HepG2 (cell line): ENCODE measurements at regions not wholly inside any gene's neighbourhood (a gene's known extent, or its start where the extent isn't known, plus 50 kb on each side); places are given as distances from the start of the nearest gene placed in this dataset.

ENCODE experiments used
- ASH2L ChIP-seq: fragments of 300-600, 200-600 bp; sonication (generic); IDR thresholded peaks from 2 replicates; pipeline ENCODE4 v1.7.0; 2017; ENCODE audit warnings: low read depth, mild to moderate bottlenecking, moderate library complexity, mixed read lengths, low read length; ENCODE audit not compliant: insufficient read length
- CHD4 ChIP-seq: fragments of 200-600 bp; sonication (generic); IDR thresholded peaks from 2 replicates; pipeline ENCODE4 v1.7.0; 2017; ENCODE audit warnings: mild to moderate bottlenecking, low read length, borderline replicate concordance
- EP300 ChIP-seq, 3 experiments: sonication (generic) in 1 of 3; formaldehyde crosslinking in 1 of 3; IDR thresholded peaks; 2 replicates each; pipeline versions ENCODE4 v1.5.1 to v1.6.1; 2011 to 2020; ENCODE audit warnings: low read depth in 2 of 3, low read length in 2 of 3, borderline replicate concordance in 1 of 3, improper control_type of control experiment in 1 of 3, mild to moderate bottlenecking in 1 of 3, missing genetic modification reagents in 1 of 3, moderate library complexity in 1 of 3
- JUNB ChIP-seq: sonication (generic); formaldehyde crosslinking; IDR thresholded peaks from 2 replicates; pipeline ENCODE4 v1.8.0; 2022; ENCODE audit warnings: missing genetic modification reagents, mild to moderate bottlenecking, borderline replicate concordance
- RBM39 ChIP-seq: fragments of 200-400 bp; formaldehyde crosslinking; IDR thresholded peaks from one replicate; pipeline ENCODE4 v1.6.1; 2018; ENCODE audit warnings: antibody characterized with exemption, mild to moderate bottlenecking, low read depth, low read length; ENCODE audit not compliant: poor library complexity, severe bottlenecking
- SMAD1 ChIP-seq: sonication (generic); formaldehyde crosslinking; IDR thresholded peaks from 2 replicates; pipeline ENCODE4 v1.4.0; 2020; ENCODE audit warnings: missing genetic modification reagents, low read depth, mild to moderate bottlenecking, borderline replicate concordance
- YY1 ChIP-seq: IDR thresholded peaks from 2 replicates; pipeline ENCODE4 v1.6.1; 2011; ENCODE audit warnings: low read length, low read depth, moderate library complexity, mild to moderate bottlenecking; ENCODE audit not compliant: insufficient read depth, insufficient replicate concordance
- ZBTB21 ChIP-seq: sonication (generic); formaldehyde crosslinking; IDR thresholded peaks from 2 replicates; pipeline ENCODE4 v1.4.0; 2020; ENCODE audit warnings: missing genetic modification reagents
- TF ChIP-seq, protein P1 (sequence below): sonication (generic); formaldehyde crosslinking; IDR thresholded peaks from 2 replicates; pipeline ENCODE4 v1.4.0; 2020; ENCODE audit warnings: mild to moderate bottlenecking, missing genetic modification reagents, borderline replicate concordance
- TF ChIP-seq, protein P2 (sequence below): sonication (generic); formaldehyde crosslinking; IDR thresholded peaks from 2 replicates; pipeline ENCODE4 v1.5.0; 2020; ENCODE audit warnings: mild to moderate bottlenecking, missing genetic modification reagents, moderate library complexity
- TF ChIP-seq, protein P3 (sequence below): sonication (generic); formaldehyde crosslinking; IDR thresholded peaks from 2 replicates; pipeline ENCODE4 v1.5.0; 2020; ENCODE audit warnings: missing genetic modification reagents

DNA sequence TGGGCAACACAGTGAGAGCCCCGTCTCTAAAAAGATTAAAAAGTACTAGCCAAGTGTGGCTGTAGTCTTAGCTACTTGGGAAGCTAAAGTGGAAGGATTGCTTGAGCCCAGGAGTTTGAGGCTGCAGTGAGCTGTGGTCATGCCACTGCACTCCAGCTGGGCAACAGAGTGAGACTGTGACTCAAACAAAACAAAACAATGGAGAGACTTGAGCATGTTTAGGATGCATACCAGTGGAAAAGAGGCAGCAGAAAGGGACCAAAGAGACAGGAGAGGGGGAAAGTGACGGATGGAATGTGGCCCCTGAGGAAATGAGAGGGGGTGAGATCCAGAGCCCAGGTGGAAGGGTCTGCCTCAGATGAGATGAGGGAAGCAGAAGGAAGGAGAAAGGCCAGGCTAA, 358.9 kb downstream of the RPS6KC1 start:
- TF ChIP-seq YY1 (no peak), SMAD1 (CRISPR knock-in tag) (no peak), CHD4 (no peak), RBM39 (no peak), JUNB (CRISPR knock-in tag) (no peak), ASH2L (no peak), ZBTB21 (CRISPR knock-in tag) (no peak), EP300 (IDR thresholded peaks at IDR 0.05; ENCODE audit: low read depth in 2 of 2, low read length in 2 of 2) (no peak), EP300 (CRISPR knock-in tag; IDR thresholded peaks at IDR 0.05; ENCODE audit: borderline replicate concordance) (no peak)
- TF ChIP-seq, protein P1, sequence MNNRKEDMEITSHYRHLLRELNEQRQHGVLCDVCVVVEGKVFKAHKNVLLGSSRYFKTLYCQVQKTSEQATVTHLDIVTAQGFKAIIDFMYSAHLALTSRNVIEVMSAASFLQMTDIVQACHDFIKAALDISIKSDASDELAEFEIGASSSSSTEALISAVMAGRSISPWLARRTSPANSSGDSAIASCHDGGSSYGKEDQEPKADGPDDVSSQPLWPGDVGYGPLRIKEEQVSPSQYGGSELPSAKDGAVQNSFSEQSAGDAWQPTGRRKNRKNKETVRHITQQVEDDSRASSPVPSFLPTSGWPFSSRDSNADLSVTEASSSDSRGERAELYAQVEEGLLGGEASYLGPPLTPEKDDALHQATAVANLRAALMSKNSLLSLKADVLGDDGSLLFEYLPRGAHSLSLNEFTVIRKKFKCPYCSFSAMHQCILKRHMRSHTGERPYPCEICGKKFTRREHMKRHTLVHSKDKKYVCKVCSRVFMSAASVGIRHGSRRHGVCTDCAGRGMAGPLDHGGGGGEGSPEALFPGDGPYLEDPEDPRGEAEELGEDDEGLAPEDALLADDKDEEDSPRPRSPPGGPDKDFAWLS (CRISPR knock-in tag): no peak
- TF ChIP-seq, protein P2, sequence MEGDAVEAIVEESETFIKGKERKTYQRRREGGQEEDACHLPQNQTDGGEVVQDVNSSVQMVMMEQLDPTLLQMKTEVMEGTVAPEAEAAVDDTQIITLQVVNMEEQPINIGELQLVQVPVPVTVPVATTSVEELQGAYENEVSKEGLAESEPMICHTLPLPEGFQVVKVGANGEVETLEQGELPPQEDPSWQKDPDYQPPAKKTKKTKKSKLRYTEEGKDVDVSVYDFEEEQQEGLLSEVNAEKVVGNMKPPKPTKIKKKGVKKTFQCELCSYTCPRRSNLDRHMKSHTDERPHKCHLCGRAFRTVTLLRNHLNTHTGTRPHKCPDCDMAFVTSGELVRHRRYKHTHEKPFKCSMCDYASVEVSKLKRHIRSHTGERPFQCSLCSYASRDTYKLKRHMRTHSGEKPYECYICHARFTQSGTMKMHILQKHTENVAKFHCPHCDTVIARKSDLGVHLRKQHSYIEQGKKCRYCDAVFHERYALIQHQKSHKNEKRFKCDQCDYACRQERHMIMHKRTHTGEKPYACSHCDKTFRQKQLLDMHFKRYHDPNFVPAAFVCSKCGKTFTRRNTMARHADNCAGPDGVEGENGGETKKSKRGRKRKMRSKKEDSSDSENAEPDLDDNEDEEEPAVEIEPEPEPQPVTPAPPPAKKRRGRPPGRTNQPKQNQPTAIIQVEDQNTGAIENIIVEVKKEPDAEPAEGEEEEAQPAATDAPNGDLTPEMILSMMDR: no peak
- TF ChIP-seq, protein P3, sequence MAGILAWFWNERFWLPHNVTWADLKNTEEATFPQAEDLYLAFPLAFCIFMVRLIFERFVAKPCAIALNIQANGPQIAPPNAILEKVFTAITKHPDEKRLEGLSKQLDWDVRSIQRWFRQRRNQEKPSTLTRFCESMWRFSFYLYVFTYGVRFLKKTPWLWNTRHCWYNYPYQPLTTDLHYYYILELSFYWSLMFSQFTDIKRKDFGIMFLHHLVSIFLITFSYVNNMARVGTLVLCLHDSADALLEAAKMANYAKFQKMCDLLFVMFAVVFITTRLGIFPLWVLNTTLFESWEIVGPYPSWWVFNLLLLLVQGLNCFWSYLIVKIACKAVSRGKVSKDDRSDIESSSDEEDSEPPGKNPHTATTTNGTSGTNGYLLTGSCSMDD (CRISPR knock-in tag): no peak
